SH-SY5Y (cell line): ENCODE measurements at regions not wholly inside any gene's neighbourhood (a gene's known extent, or its start where the extent isn't known, plus 50 kb on each side); places are given as distances from the start of the nearest gene placed in this dataset.

ENCODE experiments used
- GATA2 ChIP-seq: IDR thresholded peaks from 2 replicates; pipeline ENCODE4 v1.6.1; 2011; ENCODE audit warnings: mild to moderate bottlenecking, low read depth, low read length
- GATA3 ChIP-seq: IDR thresholded peaks from 2 replicates; pipeline ENCODE4 v1.6.1; 2011; ENCODE audit warnings: low read depth, mild to moderate bottlenecking, low read length, moderate library complexity

GRCh38 chr5:39794513-39795210 is 369.9 kb upstream of the DAB2 start:
- TF ChIP-seq GATA2, result no peak
- no peak for TF ChIP-seq GATA3
